Astrocyte of the spinal cord (primary cell): ENCODE measurements at regions not wholly inside any gene's neighbourhood (a gene's known extent, or its start where the extent isn't known, plus 50 kb on each side); places are given as distances from the start of the nearest gene placed in this dataset.

Source experiments
- DNase-seq: peaks from one replicate; pipeline ENCODE4 v3.0.0; 2011; ENCODE audit warnings: low read depth, low spot score
- H3K4me3 ChIP-seq: 2 replicates; pipeline ENCODE4 v1.5.1; 2011; ENCODE audit warnings: low read depth, mild to moderate bottlenecking, low read length, moderate library complexity
- in situ Hi-C: cut with HindIII; loops from 2 replicates; pipeline ENCODE4 v1.10.0; 2017; ENCODE audit warnings: low sequenced_read_pairs
- TF ChIP-seq, protein P1 (sequence below): IDR thresholded peaks from 2 replicates; pipeline ENCODE4 v1.5.1; 2012; ENCODE audit warnings: low read depth, mild to moderate bottlenecking, low read length, inconsistent platforms

DNA sequence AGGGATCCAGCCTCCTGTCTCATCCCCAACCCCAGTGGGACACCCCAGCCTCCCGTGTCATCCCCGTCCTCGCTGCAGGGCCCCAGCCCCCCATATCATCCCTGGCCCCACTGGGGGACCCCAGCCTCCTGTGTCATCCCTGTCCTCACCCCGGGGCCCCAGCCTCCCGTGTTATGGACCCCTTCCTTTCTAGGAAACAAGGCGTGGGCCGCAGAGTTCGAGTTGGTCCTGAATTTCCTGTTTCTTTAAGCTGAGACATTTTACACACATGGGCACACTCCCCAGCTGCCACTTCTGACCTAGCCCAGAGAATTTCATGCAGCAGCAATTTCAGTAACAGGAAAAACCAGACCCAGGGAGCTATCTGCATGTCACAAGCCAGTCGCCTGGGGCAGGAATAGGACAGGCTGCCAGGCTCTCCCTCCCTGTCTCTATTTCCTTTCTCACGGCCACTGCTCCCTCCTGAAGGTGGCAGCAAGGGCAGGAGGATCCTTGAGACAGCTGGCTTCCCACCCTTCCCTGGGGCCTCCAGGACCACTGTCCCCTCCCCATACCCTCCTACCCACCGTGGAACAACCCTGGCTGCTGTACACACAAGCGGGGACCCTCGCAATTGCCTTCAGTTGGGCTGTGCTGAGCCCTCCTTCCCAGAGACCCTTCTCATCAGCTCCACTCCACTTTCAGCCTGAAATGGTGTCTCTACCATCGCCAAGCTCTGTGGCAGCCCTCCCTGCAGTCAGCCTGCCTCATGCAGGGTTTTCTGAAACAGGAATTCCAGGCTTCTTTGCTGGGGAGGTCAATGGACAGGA, 141.9 kb upstream of the ID2 start:
- TF ChIP-seq, protein P1, sequence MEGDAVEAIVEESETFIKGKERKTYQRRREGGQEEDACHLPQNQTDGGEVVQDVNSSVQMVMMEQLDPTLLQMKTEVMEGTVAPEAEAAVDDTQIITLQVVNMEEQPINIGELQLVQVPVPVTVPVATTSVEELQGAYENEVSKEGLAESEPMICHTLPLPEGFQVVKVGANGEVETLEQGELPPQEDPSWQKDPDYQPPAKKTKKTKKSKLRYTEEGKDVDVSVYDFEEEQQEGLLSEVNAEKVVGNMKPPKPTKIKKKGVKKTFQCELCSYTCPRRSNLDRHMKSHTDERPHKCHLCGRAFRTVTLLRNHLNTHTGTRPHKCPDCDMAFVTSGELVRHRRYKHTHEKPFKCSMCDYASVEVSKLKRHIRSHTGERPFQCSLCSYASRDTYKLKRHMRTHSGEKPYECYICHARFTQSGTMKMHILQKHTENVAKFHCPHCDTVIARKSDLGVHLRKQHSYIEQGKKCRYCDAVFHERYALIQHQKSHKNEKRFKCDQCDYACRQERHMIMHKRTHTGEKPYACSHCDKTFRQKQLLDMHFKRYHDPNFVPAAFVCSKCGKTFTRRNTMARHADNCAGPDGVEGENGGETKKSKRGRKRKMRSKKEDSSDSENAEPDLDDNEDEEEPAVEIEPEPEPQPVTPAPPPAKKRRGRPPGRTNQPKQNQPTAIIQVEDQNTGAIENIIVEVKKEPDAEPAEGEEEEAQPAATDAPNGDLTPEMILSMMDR = no peak
- no peak for DNase-seq
- H3K4me3 ChIP-seq = no peak overlapping the region
- in situ Hi-C loops = no loop called here

DNA sequence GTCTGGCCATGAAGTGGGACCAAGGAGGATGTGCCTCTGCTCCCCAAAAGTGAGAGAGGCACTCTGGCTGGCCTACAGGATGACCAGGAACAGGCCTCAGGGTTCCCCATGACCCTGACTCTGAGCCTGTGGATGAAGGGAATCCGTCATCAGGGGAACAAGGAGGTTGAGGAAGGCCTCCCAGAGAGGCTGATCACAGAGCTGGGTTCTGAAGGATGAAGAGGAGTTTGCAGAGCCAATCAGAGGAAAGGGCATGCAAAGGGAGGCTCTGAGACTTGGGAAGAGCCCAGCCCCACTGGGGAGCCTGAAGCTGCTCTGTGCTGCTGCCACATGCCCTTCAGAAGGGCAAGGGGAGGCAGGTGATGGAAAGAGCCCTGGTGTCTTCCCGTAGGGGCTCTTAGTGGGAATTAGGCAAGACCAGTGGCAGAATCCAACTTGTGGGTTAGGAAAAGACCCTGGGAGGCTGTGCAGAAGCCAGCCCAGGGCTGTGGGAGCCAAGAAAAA, 141.3 kb upstream of the ID2 start:
- no peak overlapping the region for H3K4me3 ChIP-seq
- no peak for DNase-seq
- in situ Hi-C loops = no loop called here
- TF ChIP-seq, protein P1 = no peak

DNA sequence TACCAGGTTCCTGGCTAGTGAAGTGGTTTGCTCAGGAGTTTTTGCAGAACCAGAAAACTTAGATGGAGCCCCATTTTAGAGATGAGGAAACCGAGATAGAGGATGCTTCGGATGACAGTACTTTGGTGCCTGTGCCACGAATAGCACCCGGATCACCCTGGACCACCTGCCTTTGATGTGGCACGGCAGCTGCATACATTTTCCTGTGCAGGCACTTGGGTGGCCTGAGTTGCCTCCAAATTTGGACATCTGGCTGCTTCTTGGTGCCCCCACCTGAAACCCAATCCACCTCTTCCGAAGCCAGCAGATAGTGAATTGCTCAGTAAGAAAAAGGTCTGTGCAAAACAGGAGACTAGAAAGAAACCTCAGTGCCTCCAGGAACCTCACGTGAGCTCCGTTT, 140.6 kb upstream of the ID2 start:
- H3K4me3 ChIP-seq = no peak overlapping the region
- in situ Hi-C loops = no loop called here
- no peak for DNase-seq
- TF ChIP-seq, protein P1 = no peak

DNA sequence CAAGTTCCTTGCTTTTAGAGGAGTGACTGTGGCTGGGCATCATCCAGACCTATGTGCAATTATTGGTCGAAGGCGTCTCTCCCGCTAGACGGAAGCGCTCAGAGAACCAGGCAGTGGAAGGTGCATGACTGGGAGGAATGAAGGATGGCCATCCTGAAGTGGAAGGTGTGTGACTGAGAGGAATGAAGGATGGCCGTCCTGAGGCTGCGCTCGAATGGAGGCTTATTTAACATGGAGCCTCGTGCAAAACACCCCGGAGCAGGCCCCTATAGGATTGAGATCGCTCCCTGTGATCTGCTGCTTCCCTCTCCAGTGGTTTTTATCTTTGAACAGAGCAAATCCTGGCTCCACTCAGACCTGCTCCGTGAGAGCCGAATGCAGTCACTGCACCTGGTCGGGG, 140.2 kb upstream of the ID2 start:
- no peak for DNase-seq
- TF ChIP-seq, protein P1 = no peak
- H3K4me3 ChIP-seq = no peak overlapping the region
- in situ Hi-C loops = no loop called here

- in situ Hi-C loops = no loop called here
- no peak for DNase-seq
- H3K4me3 ChIP-seq = no peak overlapping the region
- TF ChIP-seq, protein P1 = no peak
These were observed 139.3 kb upstream of the ID2 start for GRCh38 chr2:8542381-8543059.

GRCh38 chr2:8543060-8543382, 138.8 kb upstream of the ID2 start:
- TF ChIP-seq, protein P1 = no peak
- DNase-seq = no peak
- in situ Hi-C loops = no loop called here
- no peak overlapping the region for H3K4me3 ChIP-seq
